PC-3 (cell line): ENCODE measurements at regions not wholly inside any gene's neighbourhood (a gene's known extent, or its start where the extent isn't known, plus 50 kb on each side); places are given as distances from the start of the nearest gene placed in this dataset.

ENCODE experiments used
- EZH2 ChIP-seq: fragments of 300-600 bp; sonication (generic); IDR thresholded peaks from one replicate; pipeline ENCODE4 v1.6.1; 2017; ENCODE audit warnings: antibody characterized with exemption, mild to moderate bottlenecking, low read length; ENCODE audit not compliant: unreplicated experiment
- EZH2phosphoT487 ChIP-seq: fragments of 300-600 bp; sonication (generic); IDR thresholded peaks from 2 replicates; pipeline ENCODE4 v1.6.1; 2018; ENCODE audit warnings: mild to moderate bottlenecking, antibody characterized with exemption, low read length, borderline replicate concordance

GRCh38 chrX:69074726-69075125 is 90.5 kb downstream of the PJA1 start:
- TF ChIP-seq EZH2 (no peak), EZH2phosphoT487 (no peak)
